ENCODE measurements at regions not wholly inside any gene's neighbourhood (a gene's known extent, or its start where the extent isn't known, plus 50 kb on each side); places are given as distances from the start of the nearest gene placed in this dataset.
A peak's percentile ranks its signal among the peaks of the same experiment; 100 is the strongest.

DNA sequence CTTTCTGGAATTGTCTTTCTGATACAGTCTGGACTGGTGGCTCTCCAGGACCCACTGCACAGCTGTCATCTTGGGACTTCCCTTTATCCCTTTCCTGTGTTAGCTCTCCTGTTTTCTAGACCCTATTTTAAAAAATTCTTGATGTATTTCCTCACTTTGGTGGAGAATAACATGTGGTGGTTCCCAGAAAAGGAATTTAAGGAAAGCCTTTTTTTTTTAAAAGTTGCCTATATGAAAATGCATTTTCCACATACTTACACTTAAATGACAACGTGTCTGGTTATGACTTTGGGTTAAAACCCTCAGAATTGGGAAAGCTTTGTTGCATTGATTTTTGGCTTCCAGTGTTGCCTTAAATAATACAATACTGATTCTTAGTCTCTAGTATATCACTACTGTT is 400.7 kb downstream of the TMEM135 start:
- Histone ChIP-seq H3K27me3 (ENCODE audit: insufficient read depth in 3 of 3, low read length in 2 of 3) (no peaks in the 10 kb centered on the region), H3K9me3 (no peaks in the 10 kb centered on the region), H3K4me3 (no peak overlapping the region), H3K36me3 (ENCODE audit: insufficient read depth in 1 of 2, low read depth in 1 of 2) (no peaks in the 10 kb centered on the region), H3K27ac (no peak overlapping the region), H3K4me1 (no peaks in the 10 kb centered on the region)
- ATAC-seq (no peak), DNase-seq (no peak)
- intact Hi-C loops (cut with DNase I) = no loop called here
- TF ChIP-seq, protein P1, sequence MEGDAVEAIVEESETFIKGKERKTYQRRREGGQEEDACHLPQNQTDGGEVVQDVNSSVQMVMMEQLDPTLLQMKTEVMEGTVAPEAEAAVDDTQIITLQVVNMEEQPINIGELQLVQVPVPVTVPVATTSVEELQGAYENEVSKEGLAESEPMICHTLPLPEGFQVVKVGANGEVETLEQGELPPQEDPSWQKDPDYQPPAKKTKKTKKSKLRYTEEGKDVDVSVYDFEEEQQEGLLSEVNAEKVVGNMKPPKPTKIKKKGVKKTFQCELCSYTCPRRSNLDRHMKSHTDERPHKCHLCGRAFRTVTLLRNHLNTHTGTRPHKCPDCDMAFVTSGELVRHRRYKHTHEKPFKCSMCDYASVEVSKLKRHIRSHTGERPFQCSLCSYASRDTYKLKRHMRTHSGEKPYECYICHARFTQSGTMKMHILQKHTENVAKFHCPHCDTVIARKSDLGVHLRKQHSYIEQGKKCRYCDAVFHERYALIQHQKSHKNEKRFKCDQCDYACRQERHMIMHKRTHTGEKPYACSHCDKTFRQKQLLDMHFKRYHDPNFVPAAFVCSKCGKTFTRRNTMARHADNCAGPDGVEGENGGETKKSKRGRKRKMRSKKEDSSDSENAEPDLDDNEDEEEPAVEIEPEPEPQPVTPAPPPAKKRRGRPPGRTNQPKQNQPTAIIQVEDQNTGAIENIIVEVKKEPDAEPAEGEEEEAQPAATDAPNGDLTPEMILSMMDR (IDR thresholded peaks at IDR 0.05) = no peak
- 55 to 61% (median 61%) methylated on average over 1 of the region's 1 CpG for WGBS, 3 donors

DNA sequence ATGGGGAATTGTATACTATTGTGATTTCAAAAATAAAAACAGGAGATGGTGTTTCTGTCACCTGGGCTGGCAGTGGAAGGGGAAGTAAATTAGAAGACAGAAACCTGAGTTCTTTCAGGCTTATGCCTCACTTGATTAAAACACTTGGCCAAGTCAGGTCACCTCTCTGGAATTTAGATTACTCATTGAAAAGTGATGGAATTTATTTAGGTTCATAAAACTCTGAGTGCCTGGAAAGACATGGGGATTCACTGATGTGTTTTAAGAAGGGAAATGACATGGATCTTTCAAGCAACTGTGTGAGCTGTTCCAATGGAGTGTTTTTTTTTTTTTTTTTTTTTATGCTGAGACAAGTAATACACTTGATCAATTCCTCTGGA is 400.1 kb downstream of the TMEM135 start:
- no peak overlapping the region for H3K4me3 ChIP-seq
- intact Hi-C loops (cut with DNase I) = no loop called here
- no peaks in the 10 kb centered on the region for H3K4me1 ChIP-seq
- ATAC-seq = no peak
- no peaks in the 10 kb centered on the region for H3K9me3 ChIP-seq
- H3K36me3 ChIP-seq (ENCODE audit: insufficient read depth in 1 of 2, low read depth in 1 of 2) = no peaks in the 10 kb centered on the region
- H3K27me3 ChIP-seq (ENCODE audit: insufficient read depth in 3 of 3, low read length in 2 of 3) = no peaks in the 10 kb centered on the region
- no peak for DNase-seq
- TF ChIP-seq, protein P1 (IDR thresholded peaks at IDR 0.05) = no peak
- H3K27ac ChIP-seq = no peak overlapping the region

DNA sequence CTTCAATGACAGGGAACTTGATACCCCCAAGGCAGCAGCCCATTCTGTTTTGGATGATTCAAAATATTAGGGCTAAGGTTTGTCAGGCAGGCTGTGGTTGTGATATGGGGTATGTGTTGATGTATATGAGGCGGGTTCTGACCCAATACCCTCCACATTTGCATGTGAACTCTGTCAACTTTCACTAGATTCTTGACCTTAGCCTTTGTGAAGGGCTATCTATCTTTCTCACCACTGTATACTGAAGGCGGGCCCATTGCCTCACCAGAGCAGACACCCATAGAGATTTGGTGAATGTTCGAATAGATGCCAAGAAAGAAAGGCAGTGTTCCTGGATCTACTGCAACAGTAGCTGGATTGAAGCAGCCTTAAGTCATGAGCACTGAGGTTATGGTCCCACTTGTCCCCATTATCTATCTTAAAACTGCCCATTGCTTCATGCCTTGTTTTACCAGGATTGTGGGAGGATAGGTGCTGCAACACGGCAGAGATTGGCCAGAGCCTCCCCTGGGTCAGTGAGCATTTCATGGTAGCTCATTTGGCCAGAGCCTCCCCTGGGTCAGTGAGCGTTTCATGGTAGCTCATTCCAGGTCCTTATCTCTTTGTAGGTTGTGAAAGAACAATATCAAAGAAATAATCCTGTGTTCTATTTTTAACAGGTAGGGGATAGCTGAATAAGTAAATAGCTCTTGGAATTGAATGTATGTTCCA is 399.6 kb downstream of the TMEM135 start:
- no peaks in the 10 kb centered on the region for H3K4me1 ChIP-seq
- DNase-seq (no peak), ATAC-seq (no peak)
- TF ChIP-seq, protein P1 (IDR thresholded peaks at IDR 0.05) = no peak
- no peak overlapping the region for H3K27ac ChIP-seq
- H3K9me3 ChIP-seq = no peaks in the 10 kb centered on the region
- no peaks in the 10 kb centered on the region for H3K36me3 ChIP-seq (ENCODE audit: insufficient read depth in 1 of 2, low read depth in 1 of 2)
- WGBS, 3 donors = 68 to 83% (median 81%) methylated on average over 5 of the region's 5 CpGs
- intact Hi-C loops (cut with DNase I) = no loop called here
- H3K4me3 ChIP-seq = no peak overlapping the region
- no peaks in the 10 kb centered on the region for H3K27me3 ChIP-seq (ENCODE audit: insufficient read depth in 3 of 3, low read length in 2 of 3)

DNA sequence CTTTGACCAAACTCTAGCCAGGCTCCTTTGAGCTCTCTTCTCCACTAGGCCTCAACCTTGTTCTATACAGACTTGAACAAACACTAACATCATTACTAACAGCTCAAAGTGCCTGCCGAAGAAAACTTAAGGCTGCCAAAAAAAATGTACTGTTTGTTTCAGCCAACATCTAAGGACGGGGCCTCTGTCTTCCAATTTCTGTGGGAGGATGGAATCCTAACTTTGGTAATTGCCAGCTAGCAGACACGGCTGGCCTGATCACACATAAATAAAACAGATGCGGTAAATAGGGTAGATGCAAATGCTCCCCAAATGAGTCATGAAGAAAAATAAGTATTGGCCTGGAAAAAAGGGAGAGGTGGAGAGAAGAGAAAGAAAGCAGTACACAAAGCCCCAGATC is 394.3 kb downstream of the TMEM135 start:
- TF ChIP-seq, protein P1 (IDR thresholded peaks at IDR 0.05) = no peak
- Histone ChIP-seq H3K4me1 (no peaks in the 10 kb centered on the region), H3K36me3 (ENCODE audit: insufficient read depth in 1 of 2, low read depth in 1 of 2) (no peaks in the 10 kb centered on the region), H3K27ac (no peak overlapping the region), H3K27me3 (ENCODE audit: insufficient read depth in 3 of 3, low read length in 2 of 3) (no peaks in the 10 kb centered on the region), H3K9me3 (no peaks in the 10 kb centered on the region), H3K4me3 (no peak overlapping the region)
- DNase-seq = no peak
- intact Hi-C loops (cut with DNase I) = no loop called here
- peak in 1 of 4 donors; percentile 11 for ATAC-seq
- WGBS, 3 donors = 49 to 52% (median 52%) methylated on average over 4 of the region's 4 CpGs

DNA sequence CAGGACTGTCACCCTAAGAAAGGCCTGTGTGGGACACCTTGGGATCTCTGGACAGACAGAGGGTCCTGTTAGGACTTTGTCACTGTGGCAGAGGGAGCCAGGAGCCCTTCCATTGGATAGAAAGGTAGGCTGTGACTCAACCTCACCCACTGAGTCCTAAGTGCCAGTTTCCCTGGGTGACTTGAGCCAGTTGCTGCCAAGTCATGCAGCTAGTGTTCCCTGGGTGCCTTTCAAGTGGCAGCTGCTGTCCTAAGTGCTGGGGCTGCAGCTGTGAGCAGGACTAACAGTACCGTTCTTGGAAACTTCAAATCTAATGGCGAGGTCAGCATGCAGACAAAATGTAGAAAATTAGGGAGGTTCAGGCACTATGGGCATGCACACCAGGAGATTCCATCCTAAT is 393.7 kb downstream of the TMEM135 start:
- H3K4me1 ChIP-seq = no peaks in the 10 kb centered on the region
- H3K9me3 ChIP-seq = no peaks in the 10 kb centered on the region
- H3K4me3 ChIP-seq = no peak overlapping the region
- DNase-seq (peak in 1 of 2 donors; percentile 58), ATAC-seq (peak; percentile 25 to 93 (median 86))
- TF ChIP-seq, protein P1 (IDR thresholded peaks at IDR 0.05) = no peak
- WGBS, 3 donors = 37 to 51% (median 45%) methylated on average over 2 of the region's 2 CpGs
- no peaks in the 10 kb centered on the region for H3K27me3 ChIP-seq (ENCODE audit: insufficient read depth in 3 of 3, low read length in 2 of 3)
- intact Hi-C loops (cut with DNase I) = no loop called here
- no peak overlapping the region for H3K27ac ChIP-seq
- H3K36me3 ChIP-seq (ENCODE audit: insufficient read depth in 1 of 2, low read depth in 1 of 2) = no peaks in the 10 kb centered on the region

All from psoas muscle (tissue), 7 donors.